HG03378 (cell line): ENCODE measurements at regions not wholly inside any gene's neighbourhood (a gene's known extent, or its start where the extent isn't known, plus 50 kb on each side); places are given as distances from the start of the nearest gene placed in this dataset.

ENCODE experiments used
- ATAC-seq: cut with Tn5 transposase; IDR thresholded peaks from one replicate; pipeline ENCODE4 v1.9.1; 2021; ENCODE audit warnings: mild to moderate bottlenecking, moderate library complexity; ENCODE audit not compliant: unreplicated experiment

GRCh38 chr7:25653384-25653783 lies 425.1 kb upstream of the NPVF start:
- no peak for ATAC-seq

GRCh38 chr7:25656071-25656470 lies 427.8 kb upstream of the NPVF start:
- ATAC-seq, result no peak

GRCh38 chr7:25656581-25657026 lies 428.3 kb upstream of the NPVF start:
- ATAC-seq, result no peak

GRCh38 chr7:25658375-25658774 lies 430.1 kb upstream of the NPVF start:
- no peak for ATAC-seq

- ATAC-seq, result no peak
Measured at GRCh38 chr7:25659841-25660240, 431.6 kb upstream of the NPVF start.

- ATAC-seq, result no peak
Measured at GRCh38 chr7:25662841-25663800, 434.8 kb upstream of the NPVF start.

- ATAC-seq, result no peak
Measured at GRCh38 chr7:25663877-25664276, 435.6 kb upstream of the NPVF start.

GRCh38 chr7:25664593-25664992 lies 436.3 kb upstream of the NPVF start:
- no peak for ATAC-seq

GRCh38 chr7:25665374-25665773 lies 437.1 kb upstream of the NPVF start:
- ATAC-seq, result no peak

- ATAC-seq, result no peak
Measured at GRCh38 chr7:25665903-25666670, 437.8 kb upstream of the NPVF start.

- ATAC-seq, result no peak
Measured at GRCh38 chr7:25666671-25667060, 438.4 kb upstream of the NPVF start.

- no peak for ATAC-seq
Measured at GRCh38 chr7:25669281-25669781, 441.0 kb upstream of the NPVF start.

- ATAC-seq, result no peak
Measured at GRCh38 chr7:25669961-25670841, 441.9 kb upstream of the NPVF start.

- no peak for ATAC-seq
Measured at GRCh38 chr7:25671111-25671510, 442.8 kb upstream of the NPVF start.

- ATAC-seq, result no peak
Measured at GRCh38 chr7:25672496-25672895, 444.2 kb upstream of the NPVF start.

- no peak for ATAC-seq
Measured at GRCh38 chr7:25675789-25676474, 447.6 kb upstream of the NPVF start.

- no peak for ATAC-seq
Measured at GRCh38 chr7:25677595-25677994, 449.3 kb upstream of the NPVF start.

- no peak for ATAC-seq
Measured at GRCh38 chr7:25678215-25678614, 449.9 kb upstream of the NPVF start.

- no peak for ATAC-seq
Measured at GRCh38 chr7:25680636-25681035, 452.4 kb upstream of the NPVF start.

- ATAC-seq, result no peak
Measured at GRCh38 chr7:25684360-25684759, 456.1 kb upstream of the NPVF start.
